ENCODE measurements at regions not wholly inside any gene's neighbourhood (a gene's known extent, or its start where the extent isn't known, plus 50 kb on each side); places are given as distances from the start of the nearest gene placed in this dataset.

DNA sequence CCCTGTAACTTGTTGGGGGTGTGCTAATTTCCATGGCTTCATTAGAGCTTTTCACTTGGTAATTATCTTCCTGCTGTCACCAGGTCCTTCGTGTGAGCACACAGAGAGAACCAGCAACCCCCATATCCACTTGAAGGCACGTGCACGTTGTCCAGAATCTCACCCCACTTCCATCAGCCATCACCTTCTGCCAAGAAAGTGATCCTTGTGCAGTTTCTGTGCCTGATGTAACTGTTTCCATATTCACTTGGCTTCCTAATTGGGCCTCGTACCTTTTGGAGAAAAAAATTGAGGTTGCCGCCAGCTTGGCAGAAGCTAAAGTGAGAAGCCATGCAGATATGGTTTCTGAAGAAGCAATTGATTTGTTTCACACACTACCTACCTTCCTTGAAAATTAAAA, 153.7 kb upstream of the TSHZ2 start:
- H3K4me3 ChIP-seq (ENCODE audit: low read depth, low read length): no peak overlapping the region
- DNase-seq (ENCODE audit: low read depth, low spot score): no peak
- in situ Hi-C loops (cut with HindIII; ENCODE audit: low sequenced_read_pairs): no loop called here
- TF ChIP-seq CTCF (IDR thresholded peaks at IDR 0.05; ENCODE audit: low read depth, low read length): no peak

DNA sequence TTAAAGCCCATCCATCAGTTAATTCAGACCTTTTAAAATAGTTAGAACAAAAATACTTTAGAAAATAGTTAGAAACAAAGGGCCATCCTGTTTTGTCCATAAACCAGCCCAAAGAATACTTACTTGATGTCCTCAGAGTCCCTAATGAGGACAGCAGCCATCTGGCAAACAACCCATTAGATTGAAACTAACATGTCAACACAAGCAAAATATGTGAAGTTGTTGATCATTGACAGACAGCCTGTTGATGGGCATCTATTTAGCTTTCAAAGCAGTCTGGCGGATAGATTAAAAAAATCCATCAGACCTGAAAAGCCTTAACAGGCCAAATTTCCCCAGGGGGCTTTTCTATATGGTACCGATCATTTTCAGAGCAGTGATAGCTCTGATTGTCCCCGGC, 154.2 kb upstream of the TSHZ2 start:
- DNase-seq (ENCODE audit: low read depth, low spot score): no peak
- no peak overlapping the region for H3K4me3 ChIP-seq (ENCODE audit: low read depth, low read length)
- in situ Hi-C loops (cut with HindIII; ENCODE audit: low sequenced_read_pairs): no loop called here
- TF ChIP-seq CTCF (IDR thresholded peaks at IDR 0.05; ENCODE audit: low read depth, low read length): no peak

DNA sequence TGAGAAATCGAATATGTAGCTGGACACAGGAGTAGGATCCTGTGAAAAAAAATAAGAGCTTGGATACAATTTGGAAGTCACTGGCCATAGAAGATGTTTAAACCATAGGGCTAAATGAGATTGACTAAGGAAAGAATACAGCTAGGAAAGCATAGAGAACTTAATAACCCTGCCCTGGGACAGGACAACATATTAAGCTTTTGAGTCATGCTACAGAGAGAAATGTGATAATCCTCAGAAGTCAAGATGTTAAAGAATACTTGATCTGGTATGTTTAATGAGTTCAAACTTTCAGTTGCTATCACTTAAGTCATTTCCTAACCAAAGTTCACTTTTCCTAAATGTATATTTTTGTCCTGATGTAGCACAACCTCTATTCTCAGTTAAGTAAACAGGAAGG, 154.6 kb upstream of the TSHZ2 start:
- in situ Hi-C loops (cut with HindIII; ENCODE audit: low sequenced_read_pairs): no loop called here
- DNase-seq (ENCODE audit: low read depth, low spot score): no peak
- no peak for TF ChIP-seq CTCF (IDR thresholded peaks at IDR 0.05; ENCODE audit: low read depth, low read length)
- H3K4me3 ChIP-seq (ENCODE audit: low read depth, low read length): no peak overlapping the region

- no peak overlapping the region for H3K4me3 ChIP-seq (ENCODE audit: low read depth, low read length)
- no peak for TF ChIP-seq CTCF (IDR thresholded peaks at IDR 0.05; ENCODE audit: low read depth, low read length)
- in situ Hi-C loops (cut with HindIII; ENCODE audit: low sequenced_read_pairs): no loop called here
- DNase-seq (ENCODE audit: low read depth, low spot score): no peak
Observed at GRCh38 chr20:52814371-52814770, 157.8 kb upstream of the TSHZ2 start.

GRCh38 chr20:52812231-52812847, 159.8 kb upstream of the TSHZ2 start:
- no peak overlapping the region for H3K4me3 ChIP-seq (ENCODE audit: low read depth, low read length)
- TF ChIP-seq CTCF (IDR thresholded peaks at IDR 0.05; ENCODE audit: low read depth, low read length): no peak
- no peak for DNase-seq (ENCODE audit: low read depth, low spot score)
- in situ Hi-C loops (cut with HindIII; ENCODE audit: low sequenced_read_pairs): no loop called here

DNA sequence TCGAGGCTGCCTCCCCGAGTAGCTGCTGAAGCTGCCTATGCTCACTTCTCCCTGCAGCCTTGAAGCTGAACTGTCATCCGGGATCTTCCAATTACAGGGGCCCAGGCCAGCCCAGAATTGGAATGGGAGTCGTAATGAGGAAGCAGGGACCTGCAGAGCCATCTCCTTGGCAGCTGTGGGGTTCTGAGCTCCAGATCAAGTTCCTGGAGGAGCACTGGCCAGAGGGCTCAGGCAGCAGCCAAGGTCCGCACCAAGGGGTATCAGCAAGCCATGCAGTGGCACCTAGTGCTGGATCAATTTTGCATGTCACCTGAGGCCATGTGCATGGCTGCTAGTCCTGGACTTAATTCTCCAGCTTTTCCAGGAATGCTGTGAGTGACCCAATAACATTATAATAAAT, 163.2 kb upstream of the TSHZ2 start:
- TF ChIP-seq CTCF (IDR thresholded peaks at IDR 0.05; ENCODE audit: low read depth, low read length): no peak
- DNase-seq (ENCODE audit: low read depth, low spot score): no peak
- in situ Hi-C loops (cut with HindIII; ENCODE audit: low sequenced_read_pairs): no loop called here

GRCh38 chr20:52806918-52807317, 165.2 kb upstream of the TSHZ2 start:
- no peak for DNase-seq (ENCODE audit: low read depth, low spot score)
- no peak overlapping the region for H3K4me3 ChIP-seq (ENCODE audit: low read depth, low read length)
- TF ChIP-seq CTCF (IDR thresholded peaks at IDR 0.05; ENCODE audit: low read depth, low read length): no peak
- in situ Hi-C loops (cut with HindIII; ENCODE audit: low sequenced_read_pairs): no loop called here

More for the DNA sequence above, 163.2 kb upstream of the TSHZ2 start:
- H3K4me3 ChIP-seq (ENCODE audit: low read depth, low read length): no peak overlapping the region

Data from astrocyte of the spinal cord (primary cell).